Cardiac muscle cell (in vitro differentiated cells and primary cell): ENCODE measurements at regions not wholly inside any gene's neighbourhood (a gene's known extent, or its start where the extent isn't known, plus 50 kb on each side); places are given as distances from the start of the nearest gene placed in this dataset.

Source experiments
- DNase-seq, 2 donors: peaks; one replicate each; pipeline versions ENCODE4 v3.0.0 to v3.0.0-alpha.2; 2010 to 2017; ENCODE audit warnings: low read depth in 1 of 2, low spot score in 1 of 2
- H3K27ac ChIP-seq: fragments of 200-600 bp; sonication (generic); 2 replicates; pipeline ENCODE4 v1.5.1; 2016
- H3K27me3 ChIP-seq: fragments of 200-600 bp; sonication (generic); 2 replicates; pipeline ENCODE4 v1.6.0; 2016; ENCODE audit warnings: control low read depth
- H3K36me3 ChIP-seq: fragments of 200-600 bp; sonication (generic); 2 replicates; pipeline ENCODE4 v1.5.1; 2016; ENCODE audit warnings: control low read depth
- H3K4me1 ChIP-seq: fragments of 200-600 bp; sonication (generic); 2 replicates; pipeline ENCODE4 v1.8.1; 2017; ENCODE audit warnings: low read depth, mild to moderate bottlenecking, mixed run types
- H3K4me3 ChIP-seq: fragments of 200-600 bp; sonication (generic); 2 replicates; pipeline ENCODE4 v1.5.1; 2016; ENCODE audit warnings: mild to moderate bottlenecking
- H3K9me3 ChIP-seq: fragments of 200-600 bp; sonication (generic); 2 replicates; pipeline ENCODE4 v1.5.1; 2017; ENCODE audit warnings: low read depth, mild to moderate bottlenecking, control low read depth
- CTCF ChIP-seq: IDR thresholded peaks from 2 replicates; pipeline ENCODE4 v1.5.1; 2012; ENCODE audit warnings: low read depth, mild to moderate bottlenecking, low read length

GRCh38 chr13:83825676-83826075 is 56.6 kb downstream of the SLITRK1 start:
- DNase-seq: no peak
- Histone ChIP-seq H3K36me3 (no peaks in the 10 kb centered on the region), H3K9me3 (no peaks in the 10 kb centered on the region), H3K4me1 (no peaks in the 10 kb centered on the region), H3K27me3 (no peaks in the 10 kb centered on the region), H3K27ac (no peak overlapping the region), H3K4me3 (no peak overlapping the region)
- TF ChIP-seq CTCF: no peak

- Histone ChIP-seq H3K4me1 (no peaks in the 10 kb centered on the region), H3K27me3 (no peaks in the 10 kb centered on the region), H3K36me3 (no peaks in the 10 kb centered on the region), H3K27ac (no peak overlapping the region), H3K4me3 (no peak overlapping the region), H3K9me3 (no peaks in the 10 kb centered on the region)
- TF ChIP-seq CTCF: no peak
- no peak for DNase-seq
These were observed 57.7 kb downstream of the SLITRK1 start for GRCh38 chr13:83824560-83824959.

GRCh38 chr13:83824120-83824519 is 58.2 kb downstream of the SLITRK1 start:
- TF ChIP-seq CTCF: no peak
- Histone ChIP-seq H3K9me3 (no peaks in the 10 kb centered on the region), H3K27ac (no peak overlapping the region)

GRCh38 chr13:83819611-83820010 is 62.7 kb downstream of the SLITRK1 start:
- Histone ChIP-seq H3K36me3 (no peaks in the 10 kb centered on the region), H3K27me3 (no peaks in the 10 kb centered on the region), H3K9me3 (no peaks in the 10 kb centered on the region), H3K27ac (no peak overlapping the region), H3K4me1 (no peaks in the 10 kb centered on the region), H3K4me3 (no peak overlapping the region)
- no peak for TF ChIP-seq CTCF
- DNase-seq: no peak

More at GRCh38 chr13:83824120-83824519, 58.2 kb downstream of the SLITRK1 start:
- Histone ChIP-seq H3K36me3 (no peaks in the 10 kb centered on the region), H3K4me1 (no peaks in the 10 kb centered on the region), H3K4me3 (no peak overlapping the region), H3K27me3 (no peaks in the 10 kb centered on the region)
- no peak for DNase-seq

- H3K4me3 ChIP-seq: no peak overlapping the region
- no peak for DNase-seq
- H3K4me1 ChIP-seq: no peaks in the 10 kb centered on the region
- no peaks in the 10 kb centered on the region for H3K36me3 ChIP-seq
- H3K27me3 ChIP-seq: no peaks in the 10 kb centered on the region
- no peak for TF ChIP-seq CTCF
- no peak overlapping the region for H3K27ac ChIP-seq
- H3K9me3 ChIP-seq: no peaks in the 10 kb centered on the region
These were observed 63.1 kb downstream of the SLITRK1 start for GRCh38 chr13:83819156-83819555.

GRCh38 chr13:83816081-83816480 is 66.2 kb downstream of the SLITRK1 start:
- TF ChIP-seq CTCF: no peak
- Histone ChIP-seq H3K9me3 (no peaks in the 10 kb centered on the region), H3K27me3 (no peaks in the 10 kb centered on the region), H3K27ac (no peak overlapping the region), H3K4me3 (no peak overlapping the region), H3K4me1 (no peaks in the 10 kb centered on the region), H3K36me3 (no peaks in the 10 kb centered on the region)
- no peak for DNase-seq
